Liver (tissue), 7 donors: ENCODE measurements at regions not wholly inside any gene's neighbourhood (a gene's known extent, or its start where the extent isn't known, plus 50 kb on each side); places are given as distances from the start of the nearest gene placed in this dataset.

Source experiments
- DNase-seq: peaks from one replicate; pipeline ENCODE4 v3.0.0-alpha.2; 2017; ENCODE audit warnings: low spot score
- H3K27ac ChIP-seq, 2 donors: one replicate each; pipeline ENCODE4 v1.7.0; 2013; ENCODE audit warnings: inconsistent platforms in 2 of 2, low read length in 2 of 2, control low read depth in 1 of 2, low read depth in 1 of 2, mild to moderate bottlenecking in 1 of 2
- H3K27me3 ChIP-seq, 4 donors: one replicate each; pipeline versions ENCODE4 v1.6.1 to v1.7.0; 2013; ENCODE audit warnings: low read length in 3 of 4, inconsistent platforms in 1 of 4, mild to moderate bottlenecking in 1 of 4, moderate library complexity in 1 of 4; ENCODE audit not compliant: control insufficient read depth in 4 of 4, insufficient read depth in 4 of 4
- H3K36me3 ChIP-seq, 4 donors: one replicate each; pipeline versions ENCODE4 v1.6.1 to v1.7.0; 2013; ENCODE audit warnings: low read length in 3 of 4, mild to moderate bottlenecking in 3 of 4, low read depth in 1 of 4, moderate library complexity in 1 of 4; ENCODE audit not compliant: control insufficient read depth in 4 of 4, insufficient read depth in 3 of 4
- H3K4me1 ChIP-seq, 4 donors: one replicate each; pipeline versions ENCODE4 v1.6.1 to v1.7.0; 2013; ENCODE audit warnings: low read length in 3 of 4, mild to moderate bottlenecking in 3 of 4, moderate library complexity in 1 of 4; ENCODE audit not compliant: control insufficient read depth in 4 of 4, insufficient read depth in 4 of 4
- H3K4me3 ChIP-seq, 3 donors: one replicate each; pipeline versions ENCODE4 v1.6.1 to v1.7.0; 2013; ENCODE audit warnings: low read length in 3 of 3, control low read depth in 1 of 3, low read depth in 1 of 3, mild to moderate bottlenecking in 1 of 3
- H3K9ac ChIP-seq, 2 donors: one replicate each; pipeline ENCODE4 v1.7.0; 2013; ENCODE audit warnings: low read length in 2 of 2, mild to moderate bottlenecking in 2 of 2, moderate library complexity in 2 of 2, control low read depth in 1 of 2, low read depth in 1 of 2
- H3K9me3 ChIP-seq, 4 donors: one replicate each; pipeline versions ENCODE4 v1.6.1 to v1.7.0; 2013; ENCODE audit warnings: low read length in 3 of 4; ENCODE audit not compliant: control insufficient read depth in 4 of 4
- FOXA1 ChIP-seq: IDR thresholded peaks from 2 replicates; pipeline ENCODE4 v1.6.1; 2016; ENCODE audit warnings: antibody characterized with exemption
- FOXA2 ChIP-seq: IDR thresholded peaks from 2 replicates; pipeline ENCODE4 v1.6.1; 2016; ENCODE audit warnings: antibody characterized with exemption
- GABPA ChIP-seq, 2 donors: IDR thresholded peaks in 1 of 2; conservative IDR thresholded peaks in 1 of 2; 2 replicates each; pipeline ENCODE4 v1.6.1; 2016; ENCODE audit warnings: antibody characterized with exemption in 2 of 2, mild to moderate bottlenecking in 1 of 2, moderate library complexity in 1 of 2
- HNF4G ChIP-seq: IDR thresholded peaks from 2 replicates; pipeline ENCODE4 v1.6.1; 2016; ENCODE audit warnings: antibody characterized with exemption
- NR2F2 ChIP-seq: IDR thresholded peaks from 2 replicates; pipeline ENCODE4 v1.6.1; 2016; ENCODE audit warnings: antibody characterized with exemption
- RAD21 ChIP-seq, 2 donors: IDR thresholded peaks; 2 replicates each; pipeline ENCODE4 v1.6.1; 2016; ENCODE audit warnings: antibody characterized with exemption in 2 of 2, mild to moderate bottlenecking in 2 of 2
- RXRA ChIP-seq, 2 donors: IDR thresholded peaks; 2 replicates each; pipeline ENCODE4 v1.6.1; 2017 to 2018; ENCODE audit warnings: antibody characterized with exemption in 2 of 2, mild to moderate bottlenecking in 1 of 2
- SP1 ChIP-seq: IDR thresholded peaks from 2 replicates; pipeline ENCODE4 v1.6.1; 2018; ENCODE audit warnings: antibody characterized with exemption, mild to moderate bottlenecking
- TAF1 ChIP-seq: conservative IDR thresholded peaks from 2 replicates; pipeline ENCODE4 v1.6.1; 2016; ENCODE audit warnings: antibody characterized with exemption, mild to moderate bottlenecking
- YY1 ChIP-seq: IDR thresholded peaks from 2 replicates; pipeline ENCODE4 v1.6.1; 2016; ENCODE audit warnings: antibody characterized with exemption, mild to moderate bottlenecking
- WGBS: extraction: QIAGEN DNeasy Blood & Tissue Kit; methylation state at CpG from one replicate; pipeline ENCODE4 v1.1.7; 2013; 5-methylcytosine and 5-hydroxymethylcytosine counted together
- TF ChIP-seq, protein P1 (sequence below): IDR thresholded peaks from 2 replicates; pipeline ENCODE4 v1.6.1; 2016; ENCODE audit warnings: antibody characterized with exemption
- TF ChIP-seq, protein P2 (sequence below): IDR thresholded peaks from 2 replicates; pipeline ENCODE4 v1.6.1; 2016; ENCODE audit warnings: antibody characterized with exemption
- TF ChIP-seq, protein P3 (sequence below): IDR thresholded peaks from 2 replicates; pipeline ENCODE4 v1.6.1; 2016; ENCODE audit warnings: antibody characterized with exemption
- donor health status: healthy.
- donor health status: healthy.
- donor health status: healthy.
- donor health status: healthy.

DNA sequence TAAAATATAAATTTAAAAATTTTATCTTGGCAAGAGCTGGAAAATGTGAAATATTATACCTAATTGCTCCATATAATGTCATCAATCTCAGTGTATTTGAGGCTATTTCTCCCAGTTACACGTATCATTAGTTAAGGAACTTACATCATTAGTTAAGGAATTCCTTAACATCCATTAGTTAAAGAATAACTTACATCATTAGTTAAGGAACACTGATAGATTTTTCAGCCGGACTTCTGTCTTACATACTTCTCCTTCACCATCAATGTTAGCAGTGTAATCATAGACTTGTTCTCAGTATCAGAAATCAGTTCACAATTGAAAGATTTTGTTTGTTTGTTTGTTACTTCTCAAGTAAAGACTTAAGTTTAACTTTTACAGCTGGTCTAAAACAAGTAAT is 524.4 kb upstream of the CHD1 start:
- TF ChIP-seq, protein P1, sequence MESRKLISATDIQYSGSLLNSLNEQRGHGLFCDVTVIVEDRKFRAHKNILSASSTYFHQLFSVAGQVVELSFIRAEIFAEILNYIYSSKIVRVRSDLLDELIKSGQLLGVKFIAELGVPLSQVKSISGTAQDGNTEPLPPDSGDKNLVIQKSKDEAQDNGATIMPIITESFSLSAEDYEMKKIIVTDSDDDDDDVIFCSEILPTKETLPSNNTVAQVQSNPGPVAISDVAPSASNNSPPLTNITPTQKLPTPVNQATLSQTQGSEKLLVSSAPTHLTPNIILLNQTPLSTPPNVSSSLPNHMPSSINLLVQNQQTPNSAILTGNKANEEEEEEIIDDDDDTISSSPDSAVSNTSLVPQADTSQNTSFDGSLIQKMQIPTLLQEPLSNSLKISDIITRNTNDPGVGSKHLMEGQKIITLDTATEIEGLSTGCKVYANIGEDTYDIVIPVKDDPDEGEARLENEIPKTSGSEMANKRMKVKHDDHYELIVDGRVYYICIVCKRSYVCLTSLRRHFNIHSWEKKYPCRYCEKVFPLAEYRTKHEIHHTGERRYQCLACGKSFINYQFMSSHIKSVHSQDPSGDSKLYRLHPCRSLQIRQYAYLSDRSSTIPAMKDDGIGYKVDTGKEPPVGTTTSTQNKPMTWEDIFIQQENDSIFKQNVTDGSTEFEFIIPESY, result no peak
- TF ChIP-seq, protein P2, sequence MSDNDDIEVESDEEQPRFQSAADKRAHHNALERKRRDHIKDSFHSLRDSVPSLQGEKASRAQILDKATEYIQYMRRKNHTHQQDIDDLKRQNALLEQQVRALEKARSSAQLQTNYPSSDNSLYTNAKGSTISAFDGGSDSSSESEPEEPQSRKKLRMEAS, result no peak
- no peak for DNase-seq
- H3K4me1 ChIP-seq, result no peaks in the 10 kb centered on the region
- no peaks in the 10 kb centered on the region for H3K27me3 ChIP-seq
- H3K27ac ChIP-seq, result no peak overlapping the region
- H3K4me3 ChIP-seq, result no peak overlapping the region
- no peaks in the 10 kb centered on the region for H3K36me3 ChIP-seq
- no peaks in the 10 kb centered on the region for H3K9me3 ChIP-seq
- H3K9ac ChIP-seq, result no peak overlapping the region
- 55% methylated on average over 2 of the region's 2 CpGs for WGBS

DNA sequence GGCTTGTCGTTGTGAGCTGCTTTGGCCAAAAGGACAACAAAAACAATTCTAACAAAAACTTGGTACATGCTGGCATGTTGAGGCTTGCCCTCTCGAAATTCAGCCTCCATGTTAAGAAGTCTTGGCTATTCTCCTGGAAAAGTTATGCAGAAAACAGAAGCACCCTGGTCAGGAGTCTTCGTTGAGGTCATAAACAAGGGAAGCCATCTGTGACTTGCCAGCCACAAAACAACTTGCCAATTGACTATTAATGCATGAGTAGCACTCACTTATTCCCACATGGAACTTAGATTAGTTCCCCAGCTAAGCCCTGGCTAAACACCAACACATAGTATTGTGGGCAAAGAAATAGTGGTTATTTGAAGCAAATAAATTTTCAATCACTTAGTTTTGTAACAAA is 521.0 kb upstream of the CHD1 start:
- H3K36me3 ChIP-seq, result no peaks in the 10 kb centered on the region
- no peak overlapping the region for H3K9ac ChIP-seq
- WGBS, result 58% methylated on average over 3 of the region's 3 CpGs
- H3K4me1 ChIP-seq, result no peaks in the 10 kb centered on the region
- H3K9me3 ChIP-seq, result no peaks in the 10 kb centered on the region
- no peak overlapping the region for H3K4me3 ChIP-seq
- no peak for TF ChIP-seq YY1
- TF ChIP-seq SP1, result no peak
- TF ChIP-seq FOXA1, result no peak
- no peak for TF ChIP-seq RAD21 (IDR thresholded peaks at IDR 0.05)
- TF ChIP-seq FOXA2, result no peak
- no peak overlapping the region for H3K27ac ChIP-seq
- no peak for DNase-seq
- H3K27me3 ChIP-seq, result no peaks in the 10 kb centered on the region

DNA sequence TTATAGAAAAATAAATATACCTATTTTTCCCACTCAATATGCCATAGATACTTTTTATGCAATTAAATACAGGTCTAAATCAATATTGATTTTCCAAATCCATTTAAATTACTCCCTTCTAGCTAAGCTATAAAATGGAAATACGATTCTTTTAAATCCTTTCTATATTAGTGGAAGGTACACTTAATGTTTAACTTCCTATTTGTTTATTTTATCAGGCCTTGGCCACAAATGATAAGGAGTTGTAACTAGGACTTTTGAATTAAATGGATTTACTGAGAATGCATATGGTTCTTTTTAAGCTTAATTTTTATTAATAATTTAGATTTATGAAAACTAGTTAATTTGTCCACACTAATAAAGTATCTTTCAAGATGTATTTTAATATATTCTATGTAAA is 517.0 kb upstream of the CHD1 start:
- WGBS, result 30% methylated on average over 1 of the region's 1 CpG
- no peak for DNase-seq
- H3K27ac ChIP-seq, result no peak overlapping the region
- H3K4me3 ChIP-seq, result no peak overlapping the region
- no peak for TF ChIP-seq YY1
- TF ChIP-seq RXRA (IDR thresholded peaks at IDR 0.05), result no peak
- TF ChIP-seq, protein P1, result no peak
- TF ChIP-seq GABPA (IDR thresholded peaks at IDR 0.05 in 1 of 2, conservative IDR thresholded peaks at IDR 0.05 in 1 of 2), result no peak
- TF ChIP-seq RAD21 (IDR thresholded peaks at IDR 0.05), result no peak
- TF ChIP-seq NR2F2, result no peak
- TF ChIP-seq FOXA2, result no peak
- TF ChIP-seq, protein P3, sequence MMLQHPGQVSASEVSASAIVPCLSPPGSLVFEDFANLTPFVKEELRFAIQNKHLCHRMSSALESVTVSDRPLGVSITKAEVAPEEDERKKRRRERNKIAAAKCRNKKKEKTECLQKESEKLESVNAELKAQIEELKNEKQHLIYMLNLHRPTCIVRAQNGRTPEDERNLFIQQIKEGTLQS, result no peak
- no peak for TF ChIP-seq HNF4G
- TF ChIP-seq TAF1, result no peak
- H3K27me3 ChIP-seq, result no peaks in the 10 kb centered on the region
- no peaks in the 10 kb centered on the region for H3K4me1 ChIP-seq
- no peak overlapping the region for H3K9ac ChIP-seq
- no peaks in the 10 kb centered on the region for H3K9me3 ChIP-seq
- no peaks in the 10 kb centered on the region for H3K36me3 ChIP-seq
